GM18517 (cell line): ENCODE measurements at regions not wholly inside any gene's neighbourhood (a gene's known extent, or its start where the extent isn't known, plus 50 kb on each side); places are given as distances from the start of the nearest gene placed in this dataset.

Source experiments
- ATAC-seq: cut with Tn5 transposase; IDR thresholded peaks from one replicate; pipeline ENCODE4 v1.9.1; 2021; ENCODE audit warnings: mild to moderate bottlenecking, moderate library complexity; ENCODE audit not compliant: unreplicated experiment

- no peak for ATAC-seq
These were observed 94.5 kb upstream of the NFIA start for GRCh38 chr1:60987904-60988303.

- no peak for ATAC-seq
These were observed 98.1 kb upstream of the NFIA start for GRCh38 chr1:60984062-60984799.

GRCh38 chr1:60983701-60984061 is 98.7 kb upstream of the NFIA start:
- ATAC-seq = no peak

GRCh38 chr1:60982539-60982938 is 99.8 kb upstream of the NFIA start:
- ATAC-seq = no peak

- ATAC-seq = no peak
These were observed 101.0 kb upstream of the NFIA start for GRCh38 chr1:60981357-60981756.

GRCh38 chr1:60978421-60979357 is 103.7 kb upstream of the NFIA start:
- no peak for ATAC-seq

GRCh38 chr1:60977661-60978060 is 104.7 kb upstream of the NFIA start:
- ATAC-seq = no peak

- no peak for ATAC-seq
These were observed 107.6 kb upstream of the NFIA start for GRCh38 chr1:60974524-60975372.

- no peak for ATAC-seq
These were observed 108.7 kb upstream of the NFIA start for GRCh38 chr1:60973668-60974067.

- no peak for ATAC-seq
These were observed 109.5 kb upstream of the NFIA start for GRCh38 chr1:60972841-60973364.

- ATAC-seq = no peak
These were observed 111.0 kb upstream of the NFIA start for GRCh38 chr1:60971330-60971729.

- no peak for ATAC-seq
These were observed 112.3 kb upstream of the NFIA start for GRCh38 chr1:60969971-60970509.

GRCh38 chr1:60965280-60965854 is 117.0 kb upstream of the NFIA start:
- no peak for ATAC-seq

GRCh38 chr1:60963167-60963940 is 119.0 kb upstream of the NFIA start:
- no peak for ATAC-seq

- no peak for ATAC-seq
These were observed 121.4 kb upstream of the NFIA start for GRCh38 chr1:60960891-60961461.

GRCh38 chr1:60959701-60960100 is 122.7 kb upstream of the NFIA start:
- ATAC-seq = no peak

- no peak for ATAC-seq
These were observed 124.4 kb upstream of the NFIA start for GRCh38 chr1:60958001-60958400.

- no peak for ATAC-seq
These were observed 125.8 kb upstream of the NFIA start for GRCh38 chr1:60956520-60956919.

- no peak for ATAC-seq
These were observed 129.7 kb upstream of the NFIA start for GRCh38 chr1:60952612-60953111.
